Mesendoderm (in vitro differentiated cells): ENCODE measurements at regions not wholly inside any gene's neighbourhood (a gene's known extent, or its start where the extent isn't known, plus 50 kb on each side); places are given as distances from the start of the nearest gene placed in this dataset.
A peak's percentile ranks its signal among the peaks of the same experiment; 100 is the strongest.

Source experiments
- DNase-seq: peaks from one replicate; pipeline ENCODE4 v3.0.0; 2013
- H2AK5ac ChIP-seq: 2 replicates; pipeline ENCODE4 v1.6.1; 2013; ENCODE audit warnings: low read length, inconsistent platforms
- H2BK120ac ChIP-seq: 2 replicates; pipeline ENCODE4 v1.6.1; 2013; ENCODE audit warnings: low read depth, mild to moderate bottlenecking, low read length, moderate library complexity, mixed read lengths
- H2BK15ac ChIP-seq: replicated peaks from 2 replicates; pipeline ENCODE4 v1.6.1; 2013; ENCODE audit warnings: low read depth, mild to moderate bottlenecking, moderate library complexity
- H2BK5ac ChIP-seq: 2 replicates; pipeline ENCODE4 v1.6.1; 2013; ENCODE audit warnings: low read length, inconsistent platforms
- H3K18ac ChIP-seq: 2 replicates; pipeline ENCODE4 v1.6.1; 2013; ENCODE audit warnings: mild to moderate bottlenecking, low read length, mixed read lengths
- H3K23ac ChIP-seq: one replicate; pipeline ENCODE4 v1.6.1; 2013; ENCODE audit warnings: low read length
- H3K27ac ChIP-seq: 2 replicates; pipeline ENCODE4 v1.5.1; 2013; ENCODE audit warnings: low read depth, mild to moderate bottlenecking, inconsistent platforms, low read length, moderate library complexity
- H3K27me3 ChIP-seq: 2 replicates; pipeline ENCODE4 v1.6.1; 2013; ENCODE audit warnings: low read length, control low read depth, mild to moderate bottlenecking, inconsistent platforms; ENCODE audit not compliant: insufficient read depth, poor library complexity
- H3K36me3 ChIP-seq: 2 replicates; pipeline ENCODE4 v1.6.1; 2013; ENCODE audit warnings: low read length, inconsistent platforms; ENCODE audit not compliant: control insufficient read depth, insufficient read depth
- H3K4ac ChIP-seq: one replicate; pipeline ENCODE4 v1.6.1; 2013; ENCODE audit warnings: low read depth, mild to moderate bottlenecking, low read length, moderate library complexity
- H3K4me1 ChIP-seq: 2 replicates; pipeline ENCODE4 v1.6.1; 2013; ENCODE audit warnings: low read depth, low read length, inconsistent platforms; ENCODE audit not compliant: control insufficient read depth
- H3K4me2 ChIP-seq: 2 replicates; pipeline ENCODE4 v1.6.1; 2013; ENCODE audit warnings: low read length
- H3K4me3 ChIP-seq: 2 replicates; pipeline ENCODE4 v1.5.1; 2013; ENCODE audit warnings: mild to moderate bottlenecking, low read length
- H3K56ac ChIP-seq: one replicate; pipeline ENCODE4 v1.6.1; 2013; ENCODE audit warnings: low read length
- H3K79me1 ChIP-seq: 2 replicates; pipeline ENCODE4 v1.6.1; 2013; ENCODE audit warnings: low read length, inconsistent platforms
- H3K79me2 ChIP-seq: 2 replicates; pipeline ENCODE4 v1.6.1; 2013; ENCODE audit warnings: mild to moderate bottlenecking, low read length; ENCODE audit not compliant: control insufficient read depth, insufficient read depth
- H3K9ac ChIP-seq: 2 replicates; pipeline ENCODE4 v1.6.1; 2013; ENCODE audit warnings: low read length, inconsistent platforms
- H4K5ac ChIP-seq: one replicate; pipeline ENCODE4 v1.6.1; 2013; ENCODE audit warnings: low read length
- H4K8ac ChIP-seq: one replicate; pipeline ENCODE4 v1.6.1; 2013; ENCODE audit warnings: low read depth, mild to moderate bottlenecking, control low read depth, low read length, moderate library complexity
- WGBS: extraction: QIAGEN DNeasy Blood & Tissue Kit; methylation state at CpG from one replicate; pipeline ENCODE4 v1.1.7; 2013; ENCODE audit warnings: low lambda C conversion rate, missing lambda C conversion rate; ENCODE audit not compliant: insufficient coverage; ENCODE audit errors: extremely low coverage; 5-methylcytosine and 5-hydroxymethylcytosine counted together

- no peaks in the 10 kb centered on the region for H3K79me1 ChIP-seq
- no peak overlapping the region for H3K27ac ChIP-seq
- no peak overlapping the region for H3K4me2 ChIP-seq
- H3K79me2 ChIP-seq = no peaks in the 10 kb centered on the region
- H2BK15ac ChIP-seq = no peak overlapping the region
- H3K9ac ChIP-seq = no peak overlapping the region
- H3K27me3 ChIP-seq = no peaks in the 10 kb centered on the region
- no peak overlapping the region for H3K4ac ChIP-seq
- no peaks in the 10 kb centered on the region for H3K4me1 ChIP-seq
- H3K56ac ChIP-seq = no peak overlapping the region
- H2AK5ac ChIP-seq = no peak overlapping the region
- no peak overlapping the region for H4K8ac ChIP-seq
- no peaks in the 10 kb centered on the region for H3K36me3 ChIP-seq
- no peak overlapping the region for H3K23ac ChIP-seq
- H3K4me3 ChIP-seq = no peak overlapping the region
- H3K18ac ChIP-seq = no peak overlapping the region
- H4K5ac ChIP-seq = no peak overlapping the region
- no peak overlapping the region for H2BK5ac ChIP-seq
- WGBS = no CpG with 5 or more reads among the region's 14 CpGs
- DNase-seq = no peak
- H2BK120ac ChIP-seq = no peak overlapping the region
These were observed 71.2 kb upstream of the SHISAL1 start for GRCh38 chr22:44383652-44384562.

GRCh38 chr22:44383064-44383575, 70.4 kb upstream of the SHISAL1 start:
- Histone ChIP-seq H2BK15ac (no peak overlapping the region), H3K56ac (no peak overlapping the region), H3K27me3 (no peaks in the 10 kb centered on the region), H3K4me1 (no peaks in the 10 kb centered on the region), H3K79me2 (no peaks in the 10 kb centered on the region), H3K4me2 (no peak overlapping the region), H3K9ac (no peak overlapping the region), H4K5ac (no peak overlapping the region), H2AK5ac (no peak overlapping the region), H3K23ac (no peak overlapping the region), H3K4ac (no peak overlapping the region), H3K4me3 (no peak overlapping the region), H2BK5ac (no peak overlapping the region), H2BK120ac (no peak overlapping the region), H3K27ac (no peak overlapping the region), H3K36me3 (no peaks in the 10 kb centered on the region), H4K8ac (no peak overlapping the region), H3K18ac (no peak overlapping the region), H3K79me1 (no peaks in the 10 kb centered on the region)
- no peak for DNase-seq
- WGBS = no CpG with 5 or more reads among the region's 6 CpGs

GRCh38 chr22:44382116-44383038, 69.6 kb upstream of the SHISAL1 start:
- no peaks in the 10 kb centered on the region for H3K79me2 ChIP-seq
- H4K8ac ChIP-seq = no peak overlapping the region
- H3K4me1 ChIP-seq = no peaks in the 10 kb centered on the region
- H3K18ac ChIP-seq = no peak overlapping the region
- H3K4me2 ChIP-seq = no peak overlapping the region
- no peak overlapping the region for H3K4me3 ChIP-seq
- no peak overlapping the region for H2AK5ac ChIP-seq
- H3K79me1 ChIP-seq = no peaks in the 10 kb centered on the region
- no peaks in the 10 kb centered on the region for H3K27me3 ChIP-seq
- no peak overlapping the region for H3K9ac ChIP-seq
- H3K27ac ChIP-seq = no peak overlapping the region
- no peak overlapping the region for H2BK120ac ChIP-seq
- no peak overlapping the region for H4K5ac ChIP-seq
- no peak overlapping the region for H3K56ac ChIP-seq
- no CpG with 5 or more reads among the region's 32 CpGs for WGBS
- H2BK5ac ChIP-seq = no peak overlapping the region
- H3K23ac ChIP-seq = no peak overlapping the region
- no peaks in the 10 kb centered on the region for H3K36me3 ChIP-seq
- H2BK15ac ChIP-seq = no peak overlapping the region
- no peak overlapping the region for H3K4ac ChIP-seq
- DNase-seq = no peak

GRCh38 chr22:44381761-44382115, 69.0 kb upstream of the SHISAL1 start:
- no CpG with 5 or more reads among the region's 3 CpGs for WGBS
- DNase-seq = no peak

GRCh38 chr22:44380756-44381486, 68.2 kb upstream of the SHISAL1 start:
- no peak overlapping the region for H3K56ac ChIP-seq
- no peak overlapping the region for H2AK5ac ChIP-seq
- H3K4me1 ChIP-seq = no peaks in the 10 kb centered on the region
- no peak overlapping the region for H3K27ac ChIP-seq
- no peak for DNase-seq
- H3K4ac ChIP-seq = no peak overlapping the region
- no peaks in the 10 kb centered on the region for H3K79me1 ChIP-seq
- no peak overlapping the region for H4K8ac ChIP-seq
- no peak overlapping the region for H4K5ac ChIP-seq
- no peak overlapping the region for H3K18ac ChIP-seq
- H2BK5ac ChIP-seq = no peak overlapping the region
- no peak overlapping the region for H2BK15ac ChIP-seq
- no peak overlapping the region for H2BK120ac ChIP-seq
- no peak overlapping the region for H3K9ac ChIP-seq
- no peaks in the 10 kb centered on the region for H3K79me2 ChIP-seq
- WGBS = no CpG with 5 or more reads among the region's 15 CpGs
- no peaks in the 10 kb centered on the region for H3K27me3 ChIP-seq
- no peaks in the 10 kb centered on the region for H3K36me3 ChIP-seq
- H3K4me3 ChIP-seq = no peak overlapping the region
- H3K4me2 ChIP-seq = no peak overlapping the region
- peak overlapping the region; percentile 24 for H3K23ac ChIP-seq

More at GRCh38 chr22:44381761-44382115, 69.0 kb upstream of the SHISAL1 start:
- Histone ChIP-seq H3K18ac (no peak overlapping the region), H3K23ac (no peak overlapping the region), H3K9ac (no peak overlapping the region), H2BK120ac (no peak overlapping the region), H3K27me3 (no peaks in the 10 kb centered on the region), H3K79me1 (no peaks in the 10 kb centered on the region), H3K27ac (no peak overlapping the region), H3K4me3 (no peak overlapping the region), H2BK15ac (no peak overlapping the region), H4K5ac (no peak overlapping the region), H3K4me2 (no peak overlapping the region), H3K36me3 (no peaks in the 10 kb centered on the region), H2AK5ac (no peak overlapping the region), H3K4ac (no peak overlapping the region), H3K4me1 (no peaks in the 10 kb centered on the region), H3K56ac (no peak overlapping the region), H3K79me2 (no peaks in the 10 kb centered on the region), H4K8ac (no peak overlapping the region), H2BK5ac (no peak overlapping the region)
